Liver (tissue), 8 donors: ENCODE measurements at regions not wholly inside any gene's neighbourhood (a gene's known extent, or its start where the extent isn't known, plus 50 kb on each side); places are given as distances from the start of the nearest gene placed in this dataset.

Experiments used
- DNase-seq: peaks from one replicate; pipeline ENCODE4 v3.0.0-alpha.2; 2017; ENCODE audit warnings: low spot score
- H3K27ac ChIP-seq, 2 donors: one replicate each; pipeline ENCODE4 v1.7.0; 2013; ENCODE audit warnings: inconsistent platforms in 2 of 2, low read length in 2 of 2, control low read depth in 1 of 2, low read depth in 1 of 2, mild to moderate bottlenecking in 1 of 2
- H3K27me3 ChIP-seq, 4 donors: one replicate each; pipeline versions ENCODE4 v1.6.1 to v1.7.0; 2013; ENCODE audit warnings: low read length in 3 of 4, inconsistent platforms in 1 of 4, mild to moderate bottlenecking in 1 of 4, moderate library complexity in 1 of 4; ENCODE audit not compliant: control insufficient read depth in 4 of 4, insufficient read depth in 4 of 4
- H3K36me3 ChIP-seq, 4 donors: one replicate each; pipeline versions ENCODE4 v1.6.1 to v1.7.0; 2013; ENCODE audit warnings: low read length in 3 of 4, mild to moderate bottlenecking in 3 of 4, low read depth in 1 of 4, moderate library complexity in 1 of 4; ENCODE audit not compliant: control insufficient read depth in 4 of 4, insufficient read depth in 3 of 4
- H3K4me1 ChIP-seq, 4 donors: one replicate each; pipeline versions ENCODE4 v1.6.1 to v1.7.0; 2013; ENCODE audit warnings: low read length in 3 of 4, mild to moderate bottlenecking in 3 of 4, moderate library complexity in 1 of 4; ENCODE audit not compliant: control insufficient read depth in 4 of 4, insufficient read depth in 4 of 4
- H3K4me3 ChIP-seq, 3 donors: one replicate each; pipeline versions ENCODE4 v1.6.1 to v1.7.0; 2013; ENCODE audit warnings: low read length in 3 of 3, control low read depth in 1 of 3, low read depth in 1 of 3, mild to moderate bottlenecking in 1 of 3
- H3K9ac ChIP-seq, 2 donors: one replicate each; pipeline ENCODE4 v1.7.0; 2013; ENCODE audit warnings: low read length in 2 of 2, mild to moderate bottlenecking in 2 of 2, moderate library complexity in 2 of 2, control low read depth in 1 of 2, low read depth in 1 of 2
- H3K9me3 ChIP-seq, 4 donors: one replicate each; pipeline versions ENCODE4 v1.6.1 to v1.7.0; 2013; ENCODE audit warnings: low read length in 3 of 4; ENCODE audit not compliant: control insufficient read depth in 4 of 4
- EGR1 ChIP-seq, 2 donors: IDR thresholded peaks; 2 replicates each; pipeline ENCODE4 v1.6.1; 2016 to 2018; ENCODE audit warnings: antibody characterized with exemption in 2 of 2, low read depth in 2 of 2
- FOXA1 ChIP-seq: IDR thresholded peaks from 2 replicates; pipeline ENCODE4 v1.6.1; 2016; ENCODE audit warnings: antibody characterized with exemption
- FOXA2 ChIP-seq: IDR thresholded peaks from 2 replicates; pipeline ENCODE4 v1.6.1; 2016; ENCODE audit warnings: antibody characterized with exemption
- GABPA ChIP-seq, 2 donors: IDR thresholded peaks in 1 of 2; conservative IDR thresholded peaks in 1 of 2; 2 replicates each; pipeline ENCODE4 v1.6.1; 2016; ENCODE audit warnings: antibody characterized with exemption in 2 of 2, mild to moderate bottlenecking in 1 of 2, moderate library complexity in 1 of 2
- HNF4A ChIP-seq, 2 donors: conservative IDR thresholded peaks; 2 replicates each; pipeline ENCODE4 v1.6.1; 2016; ENCODE audit warnings: antibody characterized with exemption in 2 of 2, mild to moderate bottlenecking in 2 of 2
- HNF4G ChIP-seq: IDR thresholded peaks from 2 replicates; pipeline ENCODE4 v1.6.1; 2016; ENCODE audit warnings: antibody characterized with exemption
- JUND ChIP-seq, 2 donors: IDR thresholded peaks; 2 replicates each; pipeline ENCODE4 v1.6.1; 2016; ENCODE audit warnings: antibody characterized with exemption in 2 of 2
- NR2F2 ChIP-seq: IDR thresholded peaks from 2 replicates; pipeline ENCODE4 v1.6.1; 2016; ENCODE audit warnings: antibody characterized with exemption
- RAD21 ChIP-seq, 2 donors: IDR thresholded peaks; 2 replicates each; pipeline ENCODE4 v1.6.1; 2016; ENCODE audit warnings: antibody characterized with exemption in 2 of 2, mild to moderate bottlenecking in 2 of 2
- REST ChIP-seq: IDR thresholded peaks from 2 replicates; pipeline ENCODE4 v1.6.1; 2016; ENCODE audit warnings: antibody characterized with exemption, mild to moderate bottlenecking
- RXRA ChIP-seq, 2 donors: IDR thresholded peaks; 2 replicates each; pipeline ENCODE4 v1.6.1; 2017 to 2018; ENCODE audit warnings: antibody characterized with exemption in 2 of 2, mild to moderate bottlenecking in 1 of 2
- SP1 ChIP-seq: IDR thresholded peaks from 2 replicates; pipeline ENCODE4 v1.6.1; 2018; ENCODE audit warnings: antibody characterized with exemption, mild to moderate bottlenecking
- YY1 ChIP-seq: IDR thresholded peaks from 2 replicates; pipeline ENCODE4 v1.6.1; 2016; ENCODE audit warnings: antibody characterized with exemption, mild to moderate bottlenecking
- WGBS: extraction: QIAGEN DNeasy Blood & Tissue Kit; methylation state at CpG from one replicate; pipeline ENCODE4 v1.1.7; 2013; 5-methylcytosine and 5-hydroxymethylcytosine counted together
- TF ChIP-seq, protein P1 (sequence below): IDR thresholded peaks from 2 replicates; pipeline ENCODE4 v1.6.1; 2016; ENCODE audit warnings: antibody characterized with exemption
- TF ChIP-seq, protein P2 (sequence below): IDR thresholded peaks from 2 replicates; pipeline ENCODE4 v1.6.1; 2016; ENCODE audit warnings: antibody characterized with exemption
- TF ChIP-seq, protein P3 (sequence below): IDR thresholded peaks from 2 replicates; pipeline ENCODE4 v1.6.1; 2016; ENCODE audit warnings: antibody characterized with exemption
- TF ChIP-seq, protein P4 (sequence below): fragments of 150-350 bp; IDR thresholded peaks from 2 replicates; pipeline ENCODE4 v1.5.1; 2017; ENCODE audit warnings: improper control_type of control experiment, low read depth, low read length; ENCODE audit not compliant: missing input control
- donor health status: healthy.
- donor health status: healthy.
- donor health status: healthy.
- donor health status: healthy.
- donor health status: healthy.

GRCh38 chr16:6861135-6861814 is 471.4 kb upstream of the RBFOX1 start:
- DNase-seq = no peak
- no peaks in the 10 kb centered on the region for H3K4me1 ChIP-seq
- TF ChIP-seq YY1 (no peak), FOXA1 (no peak), HNF4A (conservative IDR thresholded peaks at IDR 0.05) (no peak), HNF4G (no peak), SP1 (no peak), JUND (IDR thresholded peaks at IDR 0.05) (no peak), RAD21 (IDR thresholded peaks at IDR 0.05) (no peak), GABPA (IDR thresholded peaks at IDR 0.05 in 1 of 2, conservative IDR thresholded peaks at IDR 0.05 in 1 of 2) (no peak), REST (no peak), FOXA2 (no peak), RXRA (IDR thresholded peaks at IDR 0.05) (no peak), EGR1 (IDR thresholded peaks at IDR 0.05; ENCODE audit: low read depth in 2 of 2) (no peak)
- TF ChIP-seq, protein P1, sequence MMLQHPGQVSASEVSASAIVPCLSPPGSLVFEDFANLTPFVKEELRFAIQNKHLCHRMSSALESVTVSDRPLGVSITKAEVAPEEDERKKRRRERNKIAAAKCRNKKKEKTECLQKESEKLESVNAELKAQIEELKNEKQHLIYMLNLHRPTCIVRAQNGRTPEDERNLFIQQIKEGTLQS = no peak
- TF ChIP-seq, protein P2, sequence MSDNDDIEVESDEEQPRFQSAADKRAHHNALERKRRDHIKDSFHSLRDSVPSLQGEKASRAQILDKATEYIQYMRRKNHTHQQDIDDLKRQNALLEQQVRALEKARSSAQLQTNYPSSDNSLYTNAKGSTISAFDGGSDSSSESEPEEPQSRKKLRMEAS = no peak
- TF ChIP-seq, protein P3, sequence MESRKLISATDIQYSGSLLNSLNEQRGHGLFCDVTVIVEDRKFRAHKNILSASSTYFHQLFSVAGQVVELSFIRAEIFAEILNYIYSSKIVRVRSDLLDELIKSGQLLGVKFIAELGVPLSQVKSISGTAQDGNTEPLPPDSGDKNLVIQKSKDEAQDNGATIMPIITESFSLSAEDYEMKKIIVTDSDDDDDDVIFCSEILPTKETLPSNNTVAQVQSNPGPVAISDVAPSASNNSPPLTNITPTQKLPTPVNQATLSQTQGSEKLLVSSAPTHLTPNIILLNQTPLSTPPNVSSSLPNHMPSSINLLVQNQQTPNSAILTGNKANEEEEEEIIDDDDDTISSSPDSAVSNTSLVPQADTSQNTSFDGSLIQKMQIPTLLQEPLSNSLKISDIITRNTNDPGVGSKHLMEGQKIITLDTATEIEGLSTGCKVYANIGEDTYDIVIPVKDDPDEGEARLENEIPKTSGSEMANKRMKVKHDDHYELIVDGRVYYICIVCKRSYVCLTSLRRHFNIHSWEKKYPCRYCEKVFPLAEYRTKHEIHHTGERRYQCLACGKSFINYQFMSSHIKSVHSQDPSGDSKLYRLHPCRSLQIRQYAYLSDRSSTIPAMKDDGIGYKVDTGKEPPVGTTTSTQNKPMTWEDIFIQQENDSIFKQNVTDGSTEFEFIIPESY = no peak
- H3K4me3 ChIP-seq = no peak overlapping the region
- H3K27me3 ChIP-seq = no peaks in the 10 kb centered on the region
- no peak overlapping the region for H3K27ac ChIP-seq
- 33% methylated on average over 8 of the region's 8 CpGs for WGBS
- H3K9ac ChIP-seq = no peak overlapping the region
- no peaks in the 10 kb centered on the region for H3K9me3 ChIP-seq
- H3K36me3 ChIP-seq = no peaks in the 10 kb centered on the region

- DNase-seq = no peak
- H3K4me3 ChIP-seq = no peak overlapping the region
- H3K4me1 ChIP-seq = no peaks in the 10 kb centered on the region
- no peak overlapping the region for H3K9ac ChIP-seq
- TF ChIP-seq NR2F2 (no peak), SP1 (no peak), GABPA (IDR thresholded peaks at IDR 0.05 in 1 of 2, conservative IDR thresholded peaks at IDR 0.05 in 1 of 2) (no peak), RAD21 (IDR thresholded peaks at IDR 0.05) (no peak), JUND (IDR thresholded peaks at IDR 0.05) (no peak), EGR1 (IDR thresholded peaks at IDR 0.05; ENCODE audit: low read depth in 2 of 2) (no peak), HNF4G (no peak), FOXA2 (no peak), YY1 (no peak)
- TF ChIP-seq, protein P4, sequence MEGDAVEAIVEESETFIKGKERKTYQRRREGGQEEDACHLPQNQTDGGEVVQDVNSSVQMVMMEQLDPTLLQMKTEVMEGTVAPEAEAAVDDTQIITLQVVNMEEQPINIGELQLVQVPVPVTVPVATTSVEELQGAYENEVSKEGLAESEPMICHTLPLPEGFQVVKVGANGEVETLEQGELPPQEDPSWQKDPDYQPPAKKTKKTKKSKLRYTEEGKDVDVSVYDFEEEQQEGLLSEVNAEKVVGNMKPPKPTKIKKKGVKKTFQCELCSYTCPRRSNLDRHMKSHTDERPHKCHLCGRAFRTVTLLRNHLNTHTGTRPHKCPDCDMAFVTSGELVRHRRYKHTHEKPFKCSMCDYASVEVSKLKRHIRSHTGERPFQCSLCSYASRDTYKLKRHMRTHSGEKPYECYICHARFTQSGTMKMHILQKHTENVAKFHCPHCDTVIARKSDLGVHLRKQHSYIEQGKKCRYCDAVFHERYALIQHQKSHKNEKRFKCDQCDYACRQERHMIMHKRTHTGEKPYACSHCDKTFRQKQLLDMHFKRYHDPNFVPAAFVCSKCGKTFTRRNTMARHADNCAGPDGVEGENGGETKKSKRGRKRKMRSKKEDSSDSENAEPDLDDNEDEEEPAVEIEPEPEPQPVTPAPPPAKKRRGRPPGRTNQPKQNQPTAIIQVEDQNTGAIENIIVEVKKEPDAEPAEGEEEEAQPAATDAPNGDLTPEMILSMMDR = no peak
- TF ChIP-seq, protein P2 = no peak
- TF ChIP-seq, protein P3 = no peak
- no peaks in the 10 kb centered on the region for H3K36me3 ChIP-seq
- no peaks in the 10 kb centered on the region for H3K9me3 ChIP-seq
- no peaks in the 10 kb centered on the region for H3K27me3 ChIP-seq
- no peak overlapping the region for H3K27ac ChIP-seq
- 54% methylated on average over 5 of the region's 5 CpGs for WGBS
Observed at GRCh38 chr16:6857575-6857974, 475.1 kb upstream of the RBFOX1 start.
